ENCODE measurements at regions not wholly inside any gene's neighbourhood (a gene's known extent, or its start where the extent isn't known, plus 50 kb on each side); places are given as distances from the start of the nearest gene placed in this dataset.
A peak's percentile ranks its signal among the peaks of the same experiment; 100 is the strongest.

- no peaks in the 10 kb centered on the region for H3K36me3 ChIP-seq (ENCODE audit: insufficient read depth)
- H3K9ac ChIP-seq, result no peak overlapping the region
Measured at GRCh38 chr11:95706974-95707387, 82.6 kb downstream of the FAM76B start.

GRCh38 chr11:95705485-95706124 is 84.0 kb downstream of the FAM76B start:
- H3K27ac ChIP-seq, result no peak overlapping the region
- no peak overlapping the region for H3K9ac ChIP-seq
- H3K4me3 ChIP-seq (IDR thresholded peaks at IDR 0.05; ENCODE audit: insufficient read depth, low read depth, low read length), result no peak overlapping the region
- peaks cover 26% of the 10 kb centered on the region for H3K4me1 ChIP-seq (ENCODE audit: low read depth, poor library complexity, severe bottlenecking)
- H3K79me2 ChIP-seq (ENCODE audit: insufficient read depth, low read depth), result no peaks in the 10 kb centered on the region
- no peak overlapping the region for H3K4me2 ChIP-seq
- H3K27me3 ChIP-seq (ENCODE audit: insufficient read depth, low read depth), result no peaks in the 10 kb centered on the region
- H3K36me3 ChIP-seq (ENCODE audit: insufficient read depth), result no peaks in the 10 kb centered on the region
- H2AFZ ChIP-seq (ENCODE audit: low read depth), result no peak overlapping the region
- peak; percentile 61 for TF ChIP-seq CTCF (conservative IDR thresholded peaks at IDR 0.05; ENCODE audit: low read depth, low read length)
- no peaks in the 10 kb centered on the region for H4K20me1 ChIP-seq (ENCODE audit: insufficient read depth)

More at GRCh38 chr11:95706974-95707387, 82.6 kb downstream of the FAM76B start:
- Histone ChIP-seq H3K4me1 (ENCODE audit: low read depth, poor library complexity, severe bottlenecking) (peaks cover 13% of the 10 kb centered on the region), H3K27ac (no peak overlapping the region), H4K20me1 (ENCODE audit: insufficient read depth) (no peaks in the 10 kb centered on the region), H3K4me2 (no peak overlapping the region), H3K4me3 (IDR thresholded peaks at IDR 0.05; ENCODE audit: insufficient read depth, low read depth, low read length) (no peak overlapping the region), H3K79me2 (ENCODE audit: insufficient read depth, low read depth) (no peaks in the 10 kb centered on the region), H2AFZ (ENCODE audit: low read depth) (no peak overlapping the region), H3K27me3 (ENCODE audit: insufficient read depth, low read depth) (no peaks in the 10 kb centered on the region)
- no peak for TF ChIP-seq CTCF (conservative IDR thresholded peaks at IDR 0.05; ENCODE audit: low read depth, low read length)

- Histone ChIP-seq H3K36me3 (ENCODE audit: insufficient read depth) (no peaks in the 10 kb centered on the region), H2AFZ (ENCODE audit: low read depth) (no peak overlapping the region), H3K9ac (no peak overlapping the region), H3K4me1 (ENCODE audit: low read depth, poor library complexity, severe bottlenecking) (peaks cover 32% of the 10 kb centered on the region), H4K20me1 (ENCODE audit: insufficient read depth) (no peaks in the 10 kb centered on the region), H3K79me2 (ENCODE audit: insufficient read depth, low read depth) (no peaks in the 10 kb centered on the region), H3K27ac (no peak overlapping the region), H3K4me3 (IDR thresholded peaks at IDR 0.05; ENCODE audit: insufficient read depth, low read depth, low read length) (no peak overlapping the region), H3K4me2 (no peak overlapping the region), H3K27me3 (ENCODE audit: insufficient read depth, low read depth) (no peaks in the 10 kb centered on the region)
- TF ChIP-seq CTCF (conservative IDR thresholded peaks at IDR 0.05; ENCODE audit: low read depth, low read length), result no peak
Measured at GRCh38 chr11:95704865-95705264, 84.7 kb downstream of the FAM76B start.

- Histone ChIP-seq H4K20me1 (ENCODE audit: insufficient read depth) (no peaks in the 10 kb centered on the region), H3K79me2 (ENCODE audit: insufficient read depth, low read depth) (no peaks in the 10 kb centered on the region), H3K4me2 (no peak overlapping the region), H3K27ac (no peak overlapping the region), H3K4me1 (ENCODE audit: low read depth, poor library complexity, severe bottlenecking) (peaks cover 39% of the 10 kb centered on the region), H3K4me3 (IDR thresholded peaks at IDR 0.05; ENCODE audit: insufficient read depth, low read depth, low read length) (no peak overlapping the region), H3K9ac (no peak overlapping the region), H3K36me3 (ENCODE audit: insufficient read depth) (no peaks in the 10 kb centered on the region), H2AFZ (ENCODE audit: low read depth) (no peak overlapping the region), H3K27me3 (ENCODE audit: insufficient read depth, low read depth) (no peaks in the 10 kb centered on the region)
- TF ChIP-seq CTCF (conservative IDR thresholded peaks at IDR 0.05; ENCODE audit: low read depth, low read length), result no peak
Measured at GRCh38 chr11:95703049-95703448, 86.5 kb downstream of the FAM76B start.
